ENCODE measurements at regions not wholly inside any gene's neighbourhood (a gene's known extent, or its start where the extent isn't known, plus 50 kb on each side); places are given as distances from the start of the nearest gene placed in this dataset.

DNA sequence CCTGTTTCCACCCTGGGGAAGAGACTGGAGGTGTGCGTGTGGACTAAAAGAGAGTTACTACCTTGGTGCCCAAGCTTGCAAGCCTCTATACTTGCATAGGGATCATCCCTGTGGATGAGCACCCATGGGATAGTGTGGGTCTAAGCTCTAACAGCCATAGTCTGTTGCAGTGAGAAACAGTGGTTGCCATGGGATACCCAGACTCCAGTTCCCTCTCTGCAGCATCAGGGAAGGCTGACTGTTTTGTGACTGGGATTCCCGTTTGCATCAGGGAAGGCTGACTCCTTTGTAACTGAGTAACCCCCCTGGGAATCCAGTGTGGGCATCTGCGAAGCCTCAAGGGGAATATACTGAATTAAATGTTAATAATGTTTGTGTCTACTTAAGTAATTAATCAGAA, 196.1 kb downstream of the ZNF621 start:
- no peaks in the 10 kb centered on the region for H3K9me3 ChIP-seq (ENCODE audit: control insufficient read depth in 2 of 2, insufficient read depth in 1 of 2, low read depth in 1 of 2, low read length in 1 of 2)
- 83 to 85% methylated on average over 3 of the region's 3 CpGs for WGBS, 2 donors
- H3K27ac ChIP-seq (ENCODE audit: low read depth in 2 of 2, low read length in 1 of 2) = no peak overlapping the region
- no peak overlapping the region for H3K4me3 ChIP-seq (ENCODE audit: low read depth in 1 of 2, low read length in 2 of 2)
- no peaks in the 10 kb centered on the region for H3K27me3 ChIP-seq (ENCODE audit: control insufficient read depth in 1 of 2, insufficient read depth in 2 of 2, low read length in 2 of 2)
- H3K4me1 ChIP-seq (ENCODE audit: control insufficient read depth in 2 of 2, insufficient read depth in 2 of 2, low read length in 1 of 2) = no peaks in the 10 kb centered on the region
- no peaks in the 10 kb centered on the region for H3K36me3 ChIP-seq (ENCODE audit: control insufficient read depth in 2 of 2, insufficient read depth in 2 of 2, low read length in 1 of 2)

- no peaks in the 10 kb centered on the region for H3K9me3 ChIP-seq (ENCODE audit: control insufficient read depth in 2 of 2, insufficient read depth in 1 of 2, low read depth in 1 of 2, low read length in 1 of 2)
- H3K4me3 ChIP-seq (ENCODE audit: low read depth in 1 of 2, low read length in 2 of 2) = no peak overlapping the region
- H3K36me3 ChIP-seq (ENCODE audit: control insufficient read depth in 2 of 2, insufficient read depth in 2 of 2, low read length in 1 of 2) = no peaks in the 10 kb centered on the region
- H3K27me3 ChIP-seq (ENCODE audit: control insufficient read depth in 1 of 2, insufficient read depth in 2 of 2, low read length in 2 of 2) = no peaks in the 10 kb centered on the region
- H3K4me1 ChIP-seq (ENCODE audit: control insufficient read depth in 2 of 2, insufficient read depth in 2 of 2, low read length in 1 of 2) = no peaks in the 10 kb centered on the region
- no peak overlapping the region for H3K27ac ChIP-seq (ENCODE audit: low read depth in 2 of 2, low read length in 1 of 2)
Observed at GRCh38 chr3:40723083-40723660, 198.4 kb downstream of the ZNF621 start.

- Histone ChIP-seq H3K4me1 (ENCODE audit: control insufficient read depth in 2 of 2, insufficient read depth in 2 of 2, low read length in 1 of 2) (no peaks in the 10 kb centered on the region), H3K4me3 (ENCODE audit: low read depth in 1 of 2, low read length in 2 of 2) (no peak overlapping the region), H3K27me3 (ENCODE audit: control insufficient read depth in 1 of 2, insufficient read depth in 2 of 2, low read length in 2 of 2) (no peaks in the 10 kb centered on the region), H3K27ac (ENCODE audit: low read depth in 2 of 2, low read length in 1 of 2) (no peak overlapping the region), H3K9me3 (ENCODE audit: control insufficient read depth in 2 of 2, insufficient read depth in 1 of 2, low read depth in 1 of 2, low read length in 1 of 2) (no peaks in the 10 kb centered on the region), H3K36me3 (ENCODE audit: control insufficient read depth in 2 of 2, insufficient read depth in 2 of 2, low read length in 1 of 2) (no peaks in the 10 kb centered on the region)
Observed at GRCh38 chr3:40725031-40725430, 200.3 kb downstream of the ZNF621 start.

- WGBS, 2 donors = 82 to 89% methylated on average over 1 of the region's 1 CpG
- H3K9me3 ChIP-seq (ENCODE audit: control insufficient read depth in 2 of 2, insufficient read depth in 1 of 2, low read depth in 1 of 2, low read length in 1 of 2) = no peaks in the 10 kb centered on the region
- H3K27ac ChIP-seq (ENCODE audit: low read depth in 2 of 2, low read length in 1 of 2) = no peak overlapping the region
Observed at GRCh38 chr3:40731445-40731844, 206.7 kb downstream of the ZNF621 start.

DNA sequence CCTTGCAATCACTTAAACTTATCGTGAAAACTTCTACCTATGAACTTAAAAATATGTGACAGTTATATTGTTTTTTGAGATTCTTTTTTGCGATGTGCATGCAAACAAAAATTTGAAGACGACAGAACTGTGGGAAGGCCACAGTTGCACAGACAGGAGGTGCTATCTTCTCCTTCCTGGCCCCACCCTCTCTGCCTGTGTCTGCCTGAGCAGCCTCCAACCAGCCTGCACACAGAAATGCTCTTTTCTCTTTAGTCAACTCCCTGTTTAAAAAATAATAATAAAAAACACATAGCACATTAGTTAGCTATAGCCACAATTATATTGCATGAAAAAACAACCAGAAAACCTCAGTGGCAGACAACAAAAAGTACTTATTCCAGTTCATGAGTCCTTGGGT, 212.2 kb downstream of the ZNF621 start:
- Histone ChIP-seq H3K4me3 (ENCODE audit: low read depth in 1 of 2, low read length in 2 of 2) (no peak overlapping the region), H3K27ac (ENCODE audit: low read depth in 2 of 2, low read length in 1 of 2) (no peak overlapping the region), H3K27me3 (ENCODE audit: control insufficient read depth in 1 of 2, insufficient read depth in 2 of 2, low read length in 2 of 2) (no peaks in the 10 kb centered on the region), H3K36me3 (ENCODE audit: control insufficient read depth in 2 of 2, insufficient read depth in 2 of 2, low read length in 1 of 2) (no peaks in the 10 kb centered on the region), H3K4me1 (ENCODE audit: control insufficient read depth in 2 of 2, insufficient read depth in 2 of 2, low read length in 1 of 2) (no peaks in the 10 kb centered on the region), H3K9me3 (ENCODE audit: control insufficient read depth in 2 of 2, insufficient read depth in 1 of 2, low read depth in 1 of 2, low read length in 1 of 2) (no peaks in the 10 kb centered on the region)
- WGBS, 2 donors = 79 to 81% methylated on average over 3 of the region's 3 CpGs

More at GRCh38 chr3:40731445-40731844, 206.7 kb downstream of the ZNF621 start:
- Histone ChIP-seq H3K4me1 (ENCODE audit: control insufficient read depth in 2 of 2, insufficient read depth in 2 of 2, low read length in 1 of 2) (no peaks in the 10 kb centered on the region), H3K36me3 (ENCODE audit: control insufficient read depth in 2 of 2, insufficient read depth in 2 of 2, low read length in 1 of 2) (no peaks in the 10 kb centered on the region), H3K4me3 (ENCODE audit: low read depth in 1 of 2, low read length in 2 of 2) (no peak overlapping the region), H3K27me3 (ENCODE audit: control insufficient read depth in 1 of 2, insufficient read depth in 2 of 2, low read length in 2 of 2) (no peaks in the 10 kb centered on the region)

DNA sequence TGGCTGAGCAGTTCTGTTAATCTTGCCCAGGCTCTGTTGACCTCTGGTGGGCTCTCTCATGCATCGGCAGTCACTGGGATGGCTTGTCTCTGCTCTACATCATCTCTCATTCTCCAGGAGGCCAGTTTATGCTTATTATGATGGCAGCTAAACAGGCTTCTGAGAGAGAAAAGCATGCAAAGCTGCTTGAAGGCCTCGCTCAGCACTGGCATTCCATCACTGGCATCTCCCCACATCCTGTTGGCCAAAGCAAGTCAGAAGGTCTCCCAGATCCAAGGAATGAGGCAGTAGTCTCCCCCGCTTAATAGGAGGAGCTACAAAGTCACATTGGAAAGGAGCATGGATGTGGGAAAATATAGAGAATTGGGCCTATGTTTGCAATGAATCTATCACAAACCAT, 212.6 kb downstream of the ZNF621 start:
- H3K4me1 ChIP-seq (ENCODE audit: control insufficient read depth in 2 of 2, insufficient read depth in 2 of 2, low read length in 1 of 2) = no peaks in the 10 kb centered on the region
- no peaks in the 10 kb centered on the region for H3K36me3 ChIP-seq (ENCODE audit: control insufficient read depth in 2 of 2, insufficient read depth in 2 of 2, low read length in 1 of 2)
- no peaks in the 10 kb centered on the region for H3K9me3 ChIP-seq (ENCODE audit: control insufficient read depth in 2 of 2, insufficient read depth in 1 of 2, low read depth in 1 of 2, low read length in 1 of 2)
- no peak overlapping the region for H3K27ac ChIP-seq (ENCODE audit: low read depth in 2 of 2, low read length in 1 of 2)
- no peak overlapping the region for H3K4me3 ChIP-seq (ENCODE audit: low read depth in 1 of 2, low read length in 2 of 2)
- 86 to 88% methylated on average over 3 of the region's 3 CpGs for WGBS, 2 donors
- H3K27me3 ChIP-seq (ENCODE audit: control insufficient read depth in 1 of 2, insufficient read depth in 2 of 2, low read length in 2 of 2) = no peaks in the 10 kb centered on the region

DNA sequence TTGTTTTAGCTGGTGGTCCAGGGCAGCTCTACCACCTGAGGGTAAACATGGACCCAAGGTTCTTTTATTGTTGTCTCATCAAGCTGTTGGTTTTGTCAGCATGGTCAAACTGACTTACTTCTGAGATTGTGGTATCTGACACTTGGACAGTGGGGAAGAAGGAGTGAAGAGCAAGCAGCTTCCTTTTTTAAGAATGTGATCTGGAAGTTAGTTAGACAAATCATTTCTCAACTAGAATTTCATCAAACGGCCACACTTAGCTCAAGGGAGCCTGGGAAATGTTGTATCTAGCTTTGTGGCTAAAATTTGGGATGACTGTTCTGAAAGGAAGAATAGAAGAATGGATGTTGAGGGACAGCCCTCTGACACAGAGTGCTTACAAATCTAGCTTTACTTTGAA, 215.2 kb downstream of the ZNF621 start:
- Histone ChIP-seq H3K27ac (ENCODE audit: low read depth in 2 of 2, low read length in 1 of 2) (no peak overlapping the region), H3K27me3 (ENCODE audit: control insufficient read depth in 1 of 2, insufficient read depth in 2 of 2, low read length in 2 of 2) (no peaks in the 10 kb centered on the region), H3K4me1 (ENCODE audit: control insufficient read depth in 2 of 2, insufficient read depth in 2 of 2, low read length in 1 of 2) (no peaks in the 10 kb centered on the region), H3K4me3 (ENCODE audit: low read depth in 1 of 2, low read length in 2 of 2) (no peak overlapping the region), H3K9me3 (ENCODE audit: control insufficient read depth in 2 of 2, insufficient read depth in 1 of 2, low read depth in 1 of 2, low read length in 1 of 2) (no peaks in the 10 kb centered on the region), H3K36me3 (ENCODE audit: control insufficient read depth in 2 of 2, insufficient read depth in 2 of 2, low read length in 1 of 2) (no peaks in the 10 kb centered on the region)
- WGBS, 2 donors = 63 to 70% methylated on average over 1 of the region's 1 CpG

DNA sequence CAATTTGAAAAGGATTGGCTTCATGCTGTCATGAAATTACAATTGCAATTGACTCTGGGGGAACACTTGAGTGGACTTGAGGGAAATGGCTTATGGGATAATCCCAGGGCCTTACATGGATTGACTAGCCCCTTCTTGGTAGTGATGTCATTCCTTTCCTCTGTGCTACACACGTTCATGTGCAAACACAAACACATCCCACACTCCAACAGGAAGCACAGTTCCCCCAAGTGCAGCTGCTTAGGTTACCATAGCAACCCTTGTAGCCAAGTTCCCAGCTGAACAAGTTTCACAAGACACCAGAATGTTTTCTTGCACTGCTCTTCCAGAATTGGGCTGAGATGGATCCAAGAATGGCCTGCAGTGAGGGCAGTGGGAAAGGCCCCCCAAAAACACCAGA, 217.0 kb downstream of the ZNF621 start:
- H3K27me3 ChIP-seq (ENCODE audit: control insufficient read depth in 1 of 2, insufficient read depth in 2 of 2, low read length in 2 of 2) = peaks cover 0 to 2% of the 10 kb centered on the region in 2 donors
- no peaks in the 10 kb centered on the region for H3K4me1 ChIP-seq (ENCODE audit: control insufficient read depth in 2 of 2, insufficient read depth in 2 of 2, low read length in 1 of 2)
- no peaks in the 10 kb centered on the region for H3K9me3 ChIP-seq (ENCODE audit: control insufficient read depth in 2 of 2, insufficient read depth in 1 of 2, low read depth in 1 of 2, low read length in 1 of 2)
- H3K27ac ChIP-seq (ENCODE audit: low read depth in 2 of 2, low read length in 1 of 2) = no peak overlapping the region
- 8 to 9% methylated on average over 1 of the region's 1 CpG for WGBS, 2 donors
- H3K36me3 ChIP-seq (ENCODE audit: control insufficient read depth in 2 of 2, insufficient read depth in 2 of 2, low read length in 1 of 2) = no peaks in the 10 kb centered on the region
- no peak overlapping the region for H3K4me3 ChIP-seq (ENCODE audit: low read depth in 1 of 2, low read length in 2 of 2)

DNA sequence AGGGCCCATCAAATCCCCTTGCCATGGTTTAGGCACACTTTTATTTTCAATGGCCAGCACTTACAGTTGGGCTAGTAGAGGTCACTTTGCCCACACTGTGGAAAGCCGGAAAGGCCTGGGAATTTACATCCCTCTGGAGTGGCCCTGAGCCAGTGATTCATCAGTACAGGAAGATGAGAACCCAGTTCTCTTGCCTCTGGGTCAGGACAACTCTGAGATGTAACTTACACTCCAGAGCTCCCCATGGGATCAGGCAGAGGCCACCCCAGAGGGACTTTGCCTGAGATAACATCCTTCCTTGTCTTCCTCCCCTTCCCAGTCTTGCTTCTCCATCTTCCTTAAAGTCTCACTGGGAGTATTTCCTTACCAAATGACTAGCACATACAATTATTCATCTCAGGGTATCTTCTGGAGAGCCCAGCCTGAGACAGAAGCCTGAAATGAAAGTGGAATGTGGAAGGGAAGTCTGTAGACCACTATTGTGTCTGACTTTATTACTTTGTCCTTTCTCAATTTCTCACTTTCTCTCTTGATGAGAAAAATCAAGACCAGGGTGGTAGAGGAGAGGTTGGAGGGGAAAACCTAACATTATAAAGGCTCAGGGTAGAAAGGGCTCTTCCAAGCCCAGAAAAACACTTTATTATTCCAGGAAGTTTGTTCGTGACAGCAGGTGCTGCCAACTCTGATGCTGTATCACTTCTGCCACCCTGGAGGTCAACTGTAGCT, 220.8 kb downstream of the ZNF621 start:
- Histone ChIP-seq H3K9me3 (ENCODE audit: control insufficient read depth in 2 of 2, insufficient read depth in 1 of 2, low read depth in 1 of 2, low read length in 1 of 2) (no peaks in the 10 kb centered on the region), H3K4me3 (ENCODE audit: low read depth in 1 of 2, low read length in 2 of 2) (no peak overlapping the region), H3K36me3 (ENCODE audit: control insufficient read depth in 2 of 2, insufficient read depth in 2 of 2, low read length in 1 of 2) (no peaks in the 10 kb centered on the region), H3K27ac (ENCODE audit: low read depth in 2 of 2, low read length in 1 of 2) (no peak overlapping the region), H3K4me1 (ENCODE audit: control insufficient read depth in 2 of 2, insufficient read depth in 2 of 2, low read length in 1 of 2) (no peaks in the 10 kb centered on the region), H3K27me3 (ENCODE audit: control insufficient read depth in 1 of 2, insufficient read depth in 2 of 2, low read length in 2 of 2) (peaks cover 0 to 2% of the 10 kb centered on the region in 2 donors)
- 83 to 87% methylated on average over 2 of the region's 2 CpGs for WGBS, 2 donors

GRCh38 chr3:40751666-40752065, 226.9 kb downstream of the ZNF621 start:
- Histone ChIP-seq H3K4me1 (ENCODE audit: control insufficient read depth in 2 of 2, insufficient read depth in 2 of 2, low read length in 1 of 2) (peaks cover 0 to 7% of the 10 kb centered on the region in 2 donors), H3K4me3 (ENCODE audit: low read depth in 1 of 2, low read length in 2 of 2) (no peak overlapping the region), H3K36me3 (ENCODE audit: control insufficient read depth in 2 of 2, insufficient read depth in 2 of 2, low read length in 1 of 2) (no peaks in the 10 kb centered on the region), H3K27ac (ENCODE audit: low read depth in 2 of 2, low read length in 1 of 2) (no peak overlapping the region), H3K9me3 (ENCODE audit: control insufficient read depth in 2 of 2, insufficient read depth in 1 of 2, low read depth in 1 of 2, low read length in 1 of 2) (no peaks in the 10 kb centered on the region), H3K27me3 (ENCODE audit: control insufficient read depth in 1 of 2, insufficient read depth in 2 of 2, low read length in 2 of 2) (peaks cover 0 to under 1% of the 10 kb centered on the region in 2 donors)
- WGBS, 2 donors = 95 to 100% methylated on average over 1 of the region's 1 CpG

Measured in esophagus (tissue), 2 donors.